Left lung (tissue), 4 donors: ENCODE measurements at regions not wholly inside any gene's neighbourhood (a gene's known extent, or its start where the extent isn't known, plus 50 kb on each side); places are given as distances from the start of the nearest gene placed in this dataset.

ENCODE experiments used
- ATAC-seq: fragments of 200-7000 bp; cut with Tn5 transposase; one replicate; pipeline ENCODE4 v1.9.1; 2020; ENCODE audit warnings: moderate library complexity
- DNase-seq, 4 donors: peaks; one replicate each; pipeline ENCODE4 v3.0.0-alpha.2; 2013 to 2020
- H3K27ac ChIP-seq, 2 donors: fragments of 200-600 bp; sonication (generic) in 1 of 2; one replicate each; pipeline versions ENCODE4 v1.5.0 to v1.8.0; 2020 to 2021
- H3K27me3 ChIP-seq, 2 donors: fragments of 200-600 bp; sonication (generic) in 1 of 2; one replicate each; pipeline versions ENCODE4 v1.5.0 to v1.8.0; 2020 to 2021
- H3K36me3 ChIP-seq, 2 donors: fragments of 200-600 bp; sonication (generic) in 1 of 2; one replicate each; pipeline versions ENCODE4 v1.5.0 to v1.8.0; 2020 to 2021
- H3K4me1 ChIP-seq, 2 donors: fragments of 200-600 bp; one replicate each; pipeline ENCODE4 v1.8.0; 2021
- H3K4me3 ChIP-seq, 2 donors: fragments of 200-600 bp; sonication (generic) in 1 of 2; one replicate each; pipeline versions ENCODE4 v1.5.0 to v1.8.0; 2020 to 2021; ENCODE audit warnings: mild to moderate bottlenecking in 1 of 2
- H3K9me3 ChIP-seq, 2 donors: fragments of 200-600 bp; sonication (generic) in 1 of 2; one replicate each; pipeline versions ENCODE4 v1.5.0 to v1.8.0; 2020 to 2021
- intact Hi-C, 2 donors: fragments of 100-400 bp; cut with DNase I; formaldehyde crosslinking; loops; one replicate each; pipeline versions ENCODE4 v1.11.2 to v1.14.2; 2022
- TF ChIP-seq, protein P1 (sequence below), 2 donors: fragments of 200-600 bp; sonication (generic) in 1 of 2; IDR thresholded peaks; one replicate each; pipeline versions ENCODE4 v1.5.0 to v1.8.0; 2021; ENCODE audit warnings: antibody characterized with exemption in 2 of 2
- donor health status: DM: no; HTN: yes; CAD: no.
- donor health status: DM: no; HTN: no; CAD: no.

DNA sequence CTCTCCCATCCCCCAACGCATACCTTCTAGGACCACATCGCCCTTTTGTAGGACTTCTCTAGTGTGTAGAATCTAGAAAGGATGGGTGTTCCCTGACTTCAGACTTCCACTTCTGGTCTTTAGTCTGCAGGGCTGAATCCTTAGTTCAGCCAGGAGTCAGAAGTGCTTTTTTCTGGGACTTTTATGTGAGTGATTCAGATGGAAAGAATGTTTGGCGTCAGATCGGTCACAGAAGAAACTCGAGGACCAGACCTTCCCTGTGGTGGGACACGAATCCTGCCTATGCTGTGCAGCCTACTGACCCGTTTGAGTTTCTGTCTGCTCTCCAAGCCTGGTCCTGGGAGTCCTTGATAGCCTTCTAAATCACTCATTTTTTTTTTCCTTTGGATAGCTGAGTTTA lies 165.4 kb upstream of the SSTR1 start:
- Histone ChIP-seq H3K27me3 (no peaks in the 10 kb centered on the region), H3K4me3 (no peak overlapping the region), H3K9me3 (no peaks in the 10 kb centered on the region), H3K4me1 (no peaks in the 10 kb centered on the region), H3K27ac (no peak overlapping the region), H3K36me3 (no peaks in the 10 kb centered on the region)
- ATAC-seq (peak; percentile 75), DNase-seq (peak in 2 of 4 donors; percentile 19 to 55)
- intact Hi-C loops = no loop called here
- TF ChIP-seq, protein P1, sequence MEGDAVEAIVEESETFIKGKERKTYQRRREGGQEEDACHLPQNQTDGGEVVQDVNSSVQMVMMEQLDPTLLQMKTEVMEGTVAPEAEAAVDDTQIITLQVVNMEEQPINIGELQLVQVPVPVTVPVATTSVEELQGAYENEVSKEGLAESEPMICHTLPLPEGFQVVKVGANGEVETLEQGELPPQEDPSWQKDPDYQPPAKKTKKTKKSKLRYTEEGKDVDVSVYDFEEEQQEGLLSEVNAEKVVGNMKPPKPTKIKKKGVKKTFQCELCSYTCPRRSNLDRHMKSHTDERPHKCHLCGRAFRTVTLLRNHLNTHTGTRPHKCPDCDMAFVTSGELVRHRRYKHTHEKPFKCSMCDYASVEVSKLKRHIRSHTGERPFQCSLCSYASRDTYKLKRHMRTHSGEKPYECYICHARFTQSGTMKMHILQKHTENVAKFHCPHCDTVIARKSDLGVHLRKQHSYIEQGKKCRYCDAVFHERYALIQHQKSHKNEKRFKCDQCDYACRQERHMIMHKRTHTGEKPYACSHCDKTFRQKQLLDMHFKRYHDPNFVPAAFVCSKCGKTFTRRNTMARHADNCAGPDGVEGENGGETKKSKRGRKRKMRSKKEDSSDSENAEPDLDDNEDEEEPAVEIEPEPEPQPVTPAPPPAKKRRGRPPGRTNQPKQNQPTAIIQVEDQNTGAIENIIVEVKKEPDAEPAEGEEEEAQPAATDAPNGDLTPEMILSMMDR (IDR thresholded peaks at IDR 0.05) = no peak

DNA sequence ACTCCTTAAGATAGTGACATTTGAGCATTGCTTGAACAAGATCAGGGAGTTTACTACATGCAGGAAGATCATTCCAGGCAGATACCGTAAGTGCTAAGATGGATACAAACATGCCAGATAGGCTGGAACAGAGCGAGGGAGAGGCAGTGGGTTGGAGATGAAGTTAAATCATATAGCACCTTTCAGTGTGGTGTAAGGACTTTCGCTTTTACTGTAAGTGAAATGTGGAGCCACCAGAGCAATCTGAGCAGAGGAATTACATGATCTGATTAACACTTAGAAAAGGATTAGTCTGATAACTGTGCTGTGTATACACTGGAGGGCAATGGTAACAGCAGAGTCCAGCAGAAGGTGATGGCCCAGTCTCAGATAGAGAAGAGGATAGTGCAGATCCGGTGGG lies 163.0 kb upstream of the SSTR1 start:
- Histone ChIP-seq H3K27ac (no peak overlapping the region), H3K36me3 (no peaks in the 10 kb centered on the region), H3K4me3 (no peak overlapping the region), H3K4me1 (no peaks in the 10 kb centered on the region), H3K9me3 (no peaks in the 10 kb centered on the region), H3K27me3 (no peaks in the 10 kb centered on the region)
- DNase-seq = no peak
- TF ChIP-seq, protein P1 (IDR thresholded peaks at IDR 0.05) = no peak
- intact Hi-C loops = no loop called here
- no peak for ATAC-seq

DNA sequence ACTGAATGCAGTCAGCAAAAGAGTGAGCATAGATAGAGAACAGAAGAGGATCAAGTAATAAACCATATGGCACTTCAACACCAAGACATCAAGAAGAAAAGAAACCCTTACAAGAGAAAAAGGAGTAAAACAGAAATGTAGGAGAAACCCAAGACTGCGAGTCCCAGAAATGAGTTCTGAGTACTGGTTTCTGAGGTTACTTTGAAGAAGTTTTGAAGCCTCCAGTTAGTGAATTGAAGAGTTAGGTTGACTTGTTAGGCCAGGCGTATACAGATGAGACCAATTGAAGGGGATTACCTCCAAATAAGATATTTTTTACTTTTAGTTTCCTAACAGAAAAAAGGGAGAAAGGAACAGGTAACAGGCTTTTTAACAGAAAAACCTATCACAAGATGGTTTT lies 162.2 kb upstream of the SSTR1 start:
- no peak overlapping the region for H3K4me3 ChIP-seq
- no peaks in the 10 kb centered on the region for H3K9me3 ChIP-seq
- intact Hi-C loops = no loop called here
- H3K4me1 ChIP-seq = no peaks in the 10 kb centered on the region
- TF ChIP-seq, protein P1 (IDR thresholded peaks at IDR 0.05) = no peak
- no peaks in the 10 kb centered on the region for H3K27me3 ChIP-seq
- ATAC-seq (no peak), DNase-seq (no peak)
- no peaks in the 10 kb centered on the region for H3K36me3 ChIP-seq
- no peak overlapping the region for H3K27ac ChIP-seq

DNA sequence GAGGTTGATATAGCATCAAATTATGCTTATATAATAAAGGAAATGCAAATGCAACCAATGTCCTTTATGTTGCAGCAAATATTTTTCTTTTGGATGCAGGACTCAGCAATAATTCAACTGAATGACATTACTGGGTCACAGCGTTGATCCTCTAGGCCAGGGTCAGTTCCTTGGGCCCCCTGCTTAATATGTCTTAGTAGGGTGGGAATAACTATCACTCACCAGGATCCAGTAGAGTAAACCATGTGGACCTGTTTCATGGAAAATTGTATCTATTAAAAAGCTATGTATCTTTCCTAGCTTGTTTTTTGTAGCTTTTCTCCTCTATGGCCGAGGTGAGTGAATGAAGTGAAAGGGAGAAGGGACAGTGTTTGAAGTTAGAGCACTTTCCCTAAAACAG lies 161.5 kb upstream of the SSTR1 start:
- ATAC-seq = no peak
- no peaks in the 10 kb centered on the region for H3K27me3 ChIP-seq

DNA sequence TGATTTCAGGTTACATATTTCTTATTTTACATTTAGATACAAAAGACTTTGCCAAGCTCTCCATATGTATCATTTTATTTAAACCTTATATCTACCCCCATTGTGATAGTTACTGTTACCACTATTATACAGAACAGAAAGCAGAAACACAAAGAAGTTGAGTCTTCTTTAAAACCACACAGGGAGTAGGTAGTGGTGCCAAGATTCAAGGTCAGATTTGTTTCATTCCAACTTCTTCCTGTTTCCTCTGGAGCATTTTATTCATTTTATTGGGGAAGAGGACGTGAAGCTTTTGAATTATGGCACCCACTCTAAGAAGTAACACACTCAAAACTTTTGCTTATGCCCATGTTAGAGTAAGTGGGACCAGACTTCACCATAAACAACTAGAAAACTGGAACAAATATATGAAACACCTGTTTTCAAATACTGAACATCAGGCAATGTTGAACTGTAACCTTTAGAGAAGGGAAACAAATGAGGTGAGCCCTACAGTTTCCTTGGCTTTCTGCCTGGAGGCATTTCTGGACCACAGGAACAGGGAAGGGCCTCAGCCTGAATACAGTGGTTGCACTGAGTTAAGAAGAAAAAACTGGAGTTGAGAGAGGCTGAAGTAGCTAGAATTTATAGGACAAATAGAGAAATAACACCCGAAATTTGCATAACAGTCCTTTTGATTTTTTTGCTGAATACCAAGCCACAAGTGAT lies 160.4 kb upstream of the SSTR1 start:
- DNase-seq = no peak
- intact Hi-C loops = no loop called here
- peak overlapping the region in 1 of 2 donors; percentile 13 for H3K27ac ChIP-seq
- no peaks in the 10 kb centered on the region for H3K36me3 ChIP-seq
- no peaks in the 10 kb centered on the region for H3K27me3 ChIP-seq
- no peaks in the 10 kb centered on the region for H3K9me3 ChIP-seq
- TF ChIP-seq, protein P1 (IDR thresholded peaks at IDR 0.05) = no peak
- ATAC-seq = peak; percentile 24
- H3K4me1 ChIP-seq = no peaks in the 10 kb centered on the region
- H3K4me3 ChIP-seq = no peak overlapping the region

More for the DNA sequence above, 161.5 kb upstream of the SSTR1 start:
- TF ChIP-seq, protein P1 (IDR thresholded peaks at IDR 0.05) = no peak
- Histone ChIP-seq H3K36me3 (no peaks in the 10 kb centered on the region), H3K9me3 (no peaks in the 10 kb centered on the region), H3K4me3 (no peak overlapping the region), H3K4me1 (no peaks in the 10 kb centered on the region), H3K27ac (no peak overlapping the region)
- intact Hi-C loops = no loop called here
- no peak for DNase-seq
